Gastrocnemius medialis (tissue), 4 donors: ENCODE measurements at regions not wholly inside any gene's neighbourhood (a gene's known extent, or its start where the extent isn't known, plus 50 kb on each side); places are given as distances from the start of the nearest gene placed in this dataset.
"Not testable (repeated sequence)": the region's sequence is repeated elsewhere in the genome, so short reads cannot be mapped to it uniquely, and the experiment has no call there.

Source experiments
- POLR2A ChIP-seq, 2 donors: fragments of 450-650 bp; IDR thresholded peaks; one replicate each; pipeline ENCODE4 v1.6.1; 2017; ENCODE audit warnings: antibody characterized with exemption in 2 of 2, mild to moderate bottlenecking in 2 of 2, moderate library complexity in 2 of 2
- TF ChIP-seq, protein P1 (sequence below), 5 experiments: fragments of 450-650 bp in 3 of 5; fragments of 200-600 bp in 2 of 5; sonication (generic) in 2 of 5; IDR thresholded peaks in 4 of 5; conservative IDR thresholded peaks in 1 of 5; 1 replicate in 4 of 5; 2 replicates in 1 of 5; pipeline ENCODE4 v1.5.1; 2016 to 2019; ENCODE audit warnings: antibody characterized with exemption in 5 of 5, mild to moderate bottlenecking in 3 of 5, moderate library complexity in 3 of 5

DNA sequence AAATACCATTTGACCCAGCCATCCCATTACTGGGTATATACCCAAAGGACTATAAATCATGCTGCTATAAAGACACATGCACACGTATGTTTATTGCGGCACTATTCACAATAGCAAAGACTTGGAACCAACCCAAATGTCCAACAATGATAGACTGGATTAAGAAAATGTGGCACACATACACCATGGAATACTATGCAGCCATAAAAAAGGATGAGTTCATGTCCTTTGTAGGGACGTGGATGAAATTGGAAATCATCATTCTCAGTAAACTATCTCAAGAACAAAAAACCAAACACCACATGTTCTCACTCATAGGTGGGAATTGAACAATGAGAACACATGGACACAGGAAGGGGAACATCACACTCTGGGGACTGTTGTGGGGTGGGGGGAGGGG is 142.1 kb upstream of the BEND6 start:
- TF ChIP-seq, protein P1, sequence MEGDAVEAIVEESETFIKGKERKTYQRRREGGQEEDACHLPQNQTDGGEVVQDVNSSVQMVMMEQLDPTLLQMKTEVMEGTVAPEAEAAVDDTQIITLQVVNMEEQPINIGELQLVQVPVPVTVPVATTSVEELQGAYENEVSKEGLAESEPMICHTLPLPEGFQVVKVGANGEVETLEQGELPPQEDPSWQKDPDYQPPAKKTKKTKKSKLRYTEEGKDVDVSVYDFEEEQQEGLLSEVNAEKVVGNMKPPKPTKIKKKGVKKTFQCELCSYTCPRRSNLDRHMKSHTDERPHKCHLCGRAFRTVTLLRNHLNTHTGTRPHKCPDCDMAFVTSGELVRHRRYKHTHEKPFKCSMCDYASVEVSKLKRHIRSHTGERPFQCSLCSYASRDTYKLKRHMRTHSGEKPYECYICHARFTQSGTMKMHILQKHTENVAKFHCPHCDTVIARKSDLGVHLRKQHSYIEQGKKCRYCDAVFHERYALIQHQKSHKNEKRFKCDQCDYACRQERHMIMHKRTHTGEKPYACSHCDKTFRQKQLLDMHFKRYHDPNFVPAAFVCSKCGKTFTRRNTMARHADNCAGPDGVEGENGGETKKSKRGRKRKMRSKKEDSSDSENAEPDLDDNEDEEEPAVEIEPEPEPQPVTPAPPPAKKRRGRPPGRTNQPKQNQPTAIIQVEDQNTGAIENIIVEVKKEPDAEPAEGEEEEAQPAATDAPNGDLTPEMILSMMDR (IDR thresholded peaks at IDR 0.05 in 4 of 5, conservative IDR thresholded peaks at IDR 0.05 in 1 of 5): not testable (repeated sequence)
- TF ChIP-seq POLR2A (IDR thresholded peaks at IDR 0.05): not testable (repeated sequence)
